ENCODE measurements at regions not wholly inside any gene's neighbourhood (a gene's known extent, or its start where the extent isn't known, plus 50 kb on each side); places are given as distances from the start of the nearest gene placed in this dataset.

- TF ChIP-seq CTCF (IDR thresholded peaks at IDR 0.05; ENCODE audit: low read depth, low read length): no peak
- no peak overlapping the region for H3K4me3 ChIP-seq (ENCODE audit: low read depth, low read length)
Observed at GRCh38 chr2:56456791-56457190, 273.0 kb downstream of the CCDC85A start.

- TF ChIP-seq CTCF (IDR thresholded peaks at IDR 0.05; ENCODE audit: low read depth, low read length): no peak
- H3K4me3 ChIP-seq (ENCODE audit: low read depth, low read length): no peak overlapping the region
Observed at GRCh38 chr2:56460508-56460907, 276.7 kb downstream of the CCDC85A start.

GRCh38 chr2:56464066-56464465, 280.3 kb downstream of the CCDC85A start:
- no peak for TF ChIP-seq CTCF (IDR thresholded peaks at IDR 0.05; ENCODE audit: low read depth, low read length)

GRCh38 chr2:56464613-56465012, 280.8 kb downstream of the CCDC85A start:
- no peak for TF ChIP-seq CTCF (IDR thresholded peaks at IDR 0.05; ENCODE audit: low read depth, low read length)
- H3K4me3 ChIP-seq (ENCODE audit: low read depth, low read length): no peak overlapping the region

More at GRCh38 chr2:56464066-56464465, 280.3 kb downstream of the CCDC85A start:
- H3K4me3 ChIP-seq (ENCODE audit: low read depth, low read length): no peak overlapping the region

GRCh38 chr2:56465491-56465890, 281.7 kb downstream of the CCDC85A start:
- H3K4me3 ChIP-seq (ENCODE audit: low read depth, low read length): no peak overlapping the region
- no peak for TF ChIP-seq CTCF (IDR thresholded peaks at IDR 0.05; ENCODE audit: low read depth, low read length)

GRCh38 chr2:56473524-56473923, 289.7 kb downstream of the CCDC85A start:
- no peak overlapping the region for H3K4me3 ChIP-seq (ENCODE audit: low read depth, low read length)
- TF ChIP-seq CTCF (IDR thresholded peaks at IDR 0.05; ENCODE audit: low read depth, low read length): no peak

GRCh38 chr2:56474412-56475158, 290.8 kb downstream of the CCDC85A start:
- no peak for TF ChIP-seq CTCF (IDR thresholded peaks at IDR 0.05; ENCODE audit: low read depth, low read length)
- no peak overlapping the region for H3K4me3 ChIP-seq (ENCODE audit: low read depth, low read length)
